ENCODE measurements at regions not wholly inside any gene's neighbourhood (a gene's known extent, or its start where the extent isn't known, plus 50 kb on each side); places are given as distances from the start of the nearest gene placed in this dataset.

DNA sequence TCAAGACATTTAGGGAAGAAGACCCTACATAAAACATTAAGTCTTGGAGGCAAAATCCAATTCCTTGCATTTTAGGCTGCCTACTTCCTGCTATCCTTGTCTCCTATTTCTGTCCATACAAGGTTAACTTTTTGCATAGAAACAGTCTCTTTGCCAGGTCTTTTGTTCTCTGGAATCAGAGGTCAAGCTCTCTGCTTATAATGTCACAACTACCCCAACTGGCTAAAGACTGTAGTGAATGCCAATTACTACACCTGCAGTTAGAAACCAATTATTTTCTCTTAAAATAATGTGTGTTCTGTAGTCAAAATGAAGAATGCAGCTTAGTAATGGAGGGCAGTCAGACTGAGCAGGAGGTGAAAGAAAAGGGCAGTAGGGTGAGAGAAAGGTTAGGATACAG lies 856.2 kb downstream of the TUSC7 start:
- Histone ChIP-seq H3K4me1 (ENCODE audit: low read length) (no peaks in the 10 kb centered on the region), H3K36me3 (replicated peaks; ENCODE audit: insufficient read depth, low read length) (no peaks in the 10 kb centered on the region), H3K9ac (ENCODE audit: low read length) (no peak overlapping the region), H3K79me2 (ENCODE audit: low read length) (no peaks in the 10 kb centered on the region), H3F3A (ENCODE audit: insufficient read depth, low read length) (no peaks in the 10 kb centered on the region), H3K4me3 (ENCODE audit: low read length) (no peak overlapping the region), H4K20me1 (ENCODE audit: insufficient read depth, low read length) (no peaks in the 10 kb centered on the region), H3K27me3 (replicated peaks; ENCODE audit: insufficient read depth, low read length) (no peaks in the 10 kb centered on the region), H2AFZ (ENCODE audit: low read length) (no peak overlapping the region), H3K9me3 (replicated peaks; ENCODE audit: insufficient read depth, low read length) (no peaks in the 10 kb centered on the region), H3K27ac (ENCODE audit: low read length) (no peak overlapping the region), H3K9me2 (replicated peaks; ENCODE audit: insufficient read depth, low read length) (no peaks in the 10 kb centered on the region), H3K4me2 (ENCODE audit: low read depth, low read length) (no peak overlapping the region)
- TF ChIP-seq EZH2phosphoT487 (IDR thresholded peaks at IDR 0.05; ENCODE audit: low read length) = no peak
- TF ChIP-seq, protein P1, sequence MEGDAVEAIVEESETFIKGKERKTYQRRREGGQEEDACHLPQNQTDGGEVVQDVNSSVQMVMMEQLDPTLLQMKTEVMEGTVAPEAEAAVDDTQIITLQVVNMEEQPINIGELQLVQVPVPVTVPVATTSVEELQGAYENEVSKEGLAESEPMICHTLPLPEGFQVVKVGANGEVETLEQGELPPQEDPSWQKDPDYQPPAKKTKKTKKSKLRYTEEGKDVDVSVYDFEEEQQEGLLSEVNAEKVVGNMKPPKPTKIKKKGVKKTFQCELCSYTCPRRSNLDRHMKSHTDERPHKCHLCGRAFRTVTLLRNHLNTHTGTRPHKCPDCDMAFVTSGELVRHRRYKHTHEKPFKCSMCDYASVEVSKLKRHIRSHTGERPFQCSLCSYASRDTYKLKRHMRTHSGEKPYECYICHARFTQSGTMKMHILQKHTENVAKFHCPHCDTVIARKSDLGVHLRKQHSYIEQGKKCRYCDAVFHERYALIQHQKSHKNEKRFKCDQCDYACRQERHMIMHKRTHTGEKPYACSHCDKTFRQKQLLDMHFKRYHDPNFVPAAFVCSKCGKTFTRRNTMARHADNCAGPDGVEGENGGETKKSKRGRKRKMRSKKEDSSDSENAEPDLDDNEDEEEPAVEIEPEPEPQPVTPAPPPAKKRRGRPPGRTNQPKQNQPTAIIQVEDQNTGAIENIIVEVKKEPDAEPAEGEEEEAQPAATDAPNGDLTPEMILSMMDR (IDR thresholded peaks at IDR 0.05; ENCODE audit: low read length) = no peak
- no peak for TF ChIP-seq EZH2 (optimal IDR thresholded peaks at IDR 0.05; ENCODE audit: low read depth, low read length)
- no peak for DNase-seq

DNA sequence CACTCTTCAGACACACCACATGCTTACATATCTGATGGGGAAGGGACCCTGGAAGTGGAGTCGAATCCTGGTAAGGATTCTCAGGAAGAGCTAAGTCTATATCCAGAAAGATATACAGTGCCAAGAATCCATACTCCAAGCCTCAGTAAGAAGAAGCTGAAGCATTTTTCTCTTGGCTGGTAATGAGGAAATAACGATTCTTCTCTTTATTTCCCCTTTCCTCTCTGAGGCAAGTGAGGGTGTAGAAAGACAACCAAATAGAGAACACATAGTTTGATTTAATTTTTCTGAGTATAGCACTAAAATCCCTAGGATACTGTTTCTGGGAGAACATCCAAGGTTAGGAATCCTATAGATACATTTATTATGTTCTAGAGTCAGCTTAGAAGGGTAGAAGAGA lies 857.3 kb downstream of the TUSC7 start:
- H4K20me1 ChIP-seq (ENCODE audit: insufficient read depth, low read length) = no peaks in the 10 kb centered on the region
- no peak overlapping the region for H3K4me2 ChIP-seq (ENCODE audit: low read depth, low read length)
- H2AFZ ChIP-seq (ENCODE audit: low read length) = no peak overlapping the region
- no peak overlapping the region for H3K27ac ChIP-seq (ENCODE audit: low read length)
- no peaks in the 10 kb centered on the region for H3K79me2 ChIP-seq (ENCODE audit: low read length)
- H3K4me3 ChIP-seq (ENCODE audit: low read length) = no peak overlapping the region
- TF ChIP-seq EZH2phosphoT487 (IDR thresholded peaks at IDR 0.05; ENCODE audit: low read length) (no peak), EZH2 (optimal IDR thresholded peaks at IDR 0.05; ENCODE audit: low read depth, low read length) (no peak)
- TF ChIP-seq, protein P1 (IDR thresholded peaks at IDR 0.05; ENCODE audit: low read length) = no peak
- H3F3A ChIP-seq (ENCODE audit: insufficient read depth, low read length) = no peaks in the 10 kb centered on the region
- H3K9me3 ChIP-seq (replicated peaks; ENCODE audit: insufficient read depth, low read length) = no peaks in the 10 kb centered on the region
- H3K9ac ChIP-seq (ENCODE audit: low read length) = no peak overlapping the region
- no peak for DNase-seq
- H3K36me3 ChIP-seq (replicated peaks; ENCODE audit: insufficient read depth, low read length) = no peaks in the 10 kb centered on the region
- H3K9me2 ChIP-seq (replicated peaks; ENCODE audit: insufficient read depth, low read length) = no peaks in the 10 kb centered on the region
- no peaks in the 10 kb centered on the region for H3K27me3 ChIP-seq (replicated peaks; ENCODE audit: insufficient read depth, low read length)
- no peaks in the 10 kb centered on the region for H3K4me1 ChIP-seq (ENCODE audit: low read length)

DNA sequence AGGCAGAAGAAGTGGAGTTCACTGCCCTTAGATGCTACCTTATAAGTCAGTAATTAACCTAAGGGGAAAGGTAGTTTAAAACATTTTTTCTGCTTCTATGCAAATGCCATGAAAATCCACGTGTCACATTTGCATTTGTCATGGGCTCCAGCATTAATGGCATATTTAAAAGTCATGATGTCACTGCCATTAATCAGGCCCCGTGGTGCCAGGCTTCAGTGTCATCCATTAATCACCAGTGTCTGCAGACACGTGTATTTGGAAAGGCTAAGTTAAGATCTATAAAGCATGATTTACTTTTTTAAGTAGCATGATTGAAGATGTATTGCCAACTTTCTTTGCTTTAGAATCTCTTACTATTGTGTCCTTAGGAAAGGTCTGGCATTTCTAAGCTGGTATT lies 857.8 kb downstream of the TUSC7 start:
- TF ChIP-seq EZH2phosphoT487 (IDR thresholded peaks at IDR 0.05; ENCODE audit: low read length) (no peak), EZH2 (optimal IDR thresholded peaks at IDR 0.05; ENCODE audit: low read depth, low read length) (no peak)
- TF ChIP-seq, protein P1 (IDR thresholded peaks at IDR 0.05; ENCODE audit: low read length) = no peak

More for the DNA sequence above, 857.8 kb downstream of the TUSC7 start:
- Histone ChIP-seq H3K4me3 (ENCODE audit: low read length) (no peak overlapping the region), H3K9ac (ENCODE audit: low read length) (no peak overlapping the region), H3K27me3 (replicated peaks; ENCODE audit: insufficient read depth, low read length) (no peaks in the 10 kb centered on the region), H4K20me1 (ENCODE audit: insufficient read depth, low read length) (no peaks in the 10 kb centered on the region), H3K79me2 (ENCODE audit: low read length) (no peaks in the 10 kb centered on the region), H2AFZ (ENCODE audit: low read length) (no peak overlapping the region), H3F3A (ENCODE audit: insufficient read depth, low read length) (no peaks in the 10 kb centered on the region), H3K9me2 (replicated peaks; ENCODE audit: insufficient read depth, low read length) (no peaks in the 10 kb centered on the region), H3K36me3 (replicated peaks; ENCODE audit: insufficient read depth, low read length) (no peaks in the 10 kb centered on the region), H3K27ac (ENCODE audit: low read length) (no peak overlapping the region), H3K9me3 (replicated peaks; ENCODE audit: insufficient read depth, low read length) (no peaks in the 10 kb centered on the region), H3K4me1 (ENCODE audit: low read length) (no peaks in the 10 kb centered on the region), H3K4me2 (ENCODE audit: low read depth, low read length) (no peak overlapping the region)
- DNase-seq = no peak

All from MM.1S (cell line).